D721Med (cell line): ENCODE measurements at regions not wholly inside any gene's neighbourhood (a gene's known extent, or its start where the extent isn't known, plus 50 kb on each side); places are given as distances from the start of the nearest gene placed in this dataset.
"Not testable (repeated sequence)": the region's sequence is repeated elsewhere in the genome, so short reads cannot be mapped to it uniquely, and the experiment has no call there.

ENCODE experiments used
- DNase-seq: peaks from one replicate; pipeline ENCODE4 v3.0.0; 2011; ENCODE audit warnings: low spot score; ENCODE audit not compliant: insufficient read length
- FAIRE-seq: peaks from 2 replicates; lab custom pipeline; 2011; peaks lifted over from hg19 to GRCh38; lab: Jason Lieb, UNC
- TF ChIP-seq, protein P1 (sequence below): IDR thresholded peaks from 2 replicates; pipeline ENCODE4 v1.5.1; 2012; ENCODE audit warnings: mild to moderate bottlenecking, control low read depth; ENCODE audit not compliant: insufficient read depth; ENCODE audit errors: missing control alignments

- no peak for FAIRE-seq
- TF ChIP-seq, protein P1, sequence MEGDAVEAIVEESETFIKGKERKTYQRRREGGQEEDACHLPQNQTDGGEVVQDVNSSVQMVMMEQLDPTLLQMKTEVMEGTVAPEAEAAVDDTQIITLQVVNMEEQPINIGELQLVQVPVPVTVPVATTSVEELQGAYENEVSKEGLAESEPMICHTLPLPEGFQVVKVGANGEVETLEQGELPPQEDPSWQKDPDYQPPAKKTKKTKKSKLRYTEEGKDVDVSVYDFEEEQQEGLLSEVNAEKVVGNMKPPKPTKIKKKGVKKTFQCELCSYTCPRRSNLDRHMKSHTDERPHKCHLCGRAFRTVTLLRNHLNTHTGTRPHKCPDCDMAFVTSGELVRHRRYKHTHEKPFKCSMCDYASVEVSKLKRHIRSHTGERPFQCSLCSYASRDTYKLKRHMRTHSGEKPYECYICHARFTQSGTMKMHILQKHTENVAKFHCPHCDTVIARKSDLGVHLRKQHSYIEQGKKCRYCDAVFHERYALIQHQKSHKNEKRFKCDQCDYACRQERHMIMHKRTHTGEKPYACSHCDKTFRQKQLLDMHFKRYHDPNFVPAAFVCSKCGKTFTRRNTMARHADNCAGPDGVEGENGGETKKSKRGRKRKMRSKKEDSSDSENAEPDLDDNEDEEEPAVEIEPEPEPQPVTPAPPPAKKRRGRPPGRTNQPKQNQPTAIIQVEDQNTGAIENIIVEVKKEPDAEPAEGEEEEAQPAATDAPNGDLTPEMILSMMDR, result no peak
- no peak for DNase-seq
Observed at GRCh38 chr11:115613004-115613403, 108.8 kb upstream of the CADM1 start.

DNA sequence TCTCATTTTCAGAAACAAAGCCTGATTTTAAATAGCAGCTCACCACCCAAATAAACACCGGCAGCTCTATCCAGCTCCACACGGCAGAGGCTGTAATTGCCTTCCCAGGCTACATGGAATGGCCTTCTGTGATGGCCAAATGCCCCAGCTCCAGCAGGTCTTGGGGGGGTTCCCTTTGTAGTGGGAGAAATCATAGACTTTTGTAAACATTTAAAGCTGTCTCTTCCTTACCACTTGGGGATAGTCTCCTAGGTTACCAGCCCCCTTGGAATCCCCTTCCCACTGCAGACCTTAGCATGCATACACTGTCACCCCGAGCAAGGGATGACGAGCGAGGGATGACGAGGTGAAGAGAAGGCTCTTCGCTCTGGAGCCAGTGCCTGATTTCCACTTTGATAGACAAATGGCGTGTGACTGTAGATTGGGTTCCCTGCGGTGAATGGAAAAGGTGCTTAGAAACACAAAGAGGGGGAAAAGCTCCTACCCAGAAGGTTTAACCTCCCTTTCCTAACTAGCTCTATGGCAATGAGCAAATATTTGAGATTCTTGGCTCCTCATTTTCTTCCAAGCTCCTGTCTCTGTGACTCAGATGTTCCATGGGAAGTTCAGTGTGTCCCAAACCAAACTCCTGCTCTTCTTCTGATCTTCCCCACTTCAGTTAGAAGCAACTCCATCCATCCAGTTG lies 108.0 kb upstream of the CADM1 start:
- TF ChIP-seq, protein P1, result no peak
- no peak for FAIRE-seq
- no peak for DNase-seq

DNA sequence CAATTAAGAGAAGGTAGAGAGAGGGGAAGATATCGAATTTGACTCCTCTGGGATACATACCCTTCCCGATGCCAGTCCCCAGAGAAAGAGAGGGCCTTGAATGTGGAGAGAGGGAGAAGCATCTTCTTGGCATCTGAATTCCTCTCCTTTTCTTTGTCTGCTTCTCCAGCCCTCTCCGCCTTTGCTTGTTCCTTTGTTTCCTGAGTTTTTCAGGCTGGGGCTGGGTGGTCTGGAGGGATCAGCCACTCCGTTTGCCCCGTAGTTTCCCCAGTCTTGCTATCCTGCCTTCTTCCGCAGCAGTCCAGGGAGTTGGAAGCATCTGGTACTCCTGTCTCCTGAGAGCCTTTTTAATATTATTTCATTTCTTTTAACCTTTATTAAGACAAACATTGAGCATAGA lies 107.1 kb upstream of the CADM1 start:
- DNase-seq, result no peak
- no peak for FAIRE-seq
- TF ChIP-seq, protein P1, result no peak

- TF ChIP-seq, protein P1, result no peak
- DNase-seq (no peak), FAIRE-seq (no peak)
Observed at GRCh38 chr11:115610908-115611307, 106.7 kb upstream of the CADM1 start.

- not testable (repeated sequence) for FAIRE-seq, DNase-seq
Observed at GRCh38 chr11:115610234-115610633, 106.0 kb upstream of the CADM1 start.

DNA sequence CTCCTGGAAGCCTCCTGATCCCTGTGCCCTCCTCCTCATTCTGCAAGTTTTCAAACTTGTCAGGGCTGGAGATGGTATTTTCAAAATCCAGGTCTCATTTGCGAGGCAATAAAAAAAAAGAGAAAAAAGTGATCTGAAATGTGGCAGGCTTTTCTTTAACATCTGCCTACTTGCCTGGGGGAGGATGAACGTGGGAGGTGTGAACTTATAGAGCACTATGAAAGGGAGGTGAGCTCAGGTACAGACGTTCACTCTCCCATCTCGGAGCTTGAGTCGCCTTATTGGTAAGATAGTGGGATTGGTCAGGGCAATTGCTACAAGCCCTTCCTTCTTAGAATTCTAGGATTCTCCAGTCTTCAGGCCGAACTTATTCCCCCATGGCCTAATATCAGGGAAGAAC lies 104.8 kb upstream of the CADM1 start:
- TF ChIP-seq, protein P1, result no peak
- FAIRE-seq (no peak), DNase-seq (no peak)

- DNase-seq, result peak; percentile 47
- peak; percentile 51 for FAIRE-seq
Observed at GRCh38 chr11:115607621-115608221, 103.5 kb upstream of the CADM1 start.

More at GRCh38 chr11:115607621-115608221, 103.5 kb upstream of the CADM1 start:
- TF ChIP-seq, protein P1, result no peak
